NCI-H128 (cell line): ENCODE measurements at regions not wholly inside any gene's neighbourhood (a gene's known extent, or its start where the extent isn't known, plus 50 kb on each side); places are given as distances from the start of the nearest gene placed in this dataset.
"Not testable (repeated sequence)": the region's sequence is repeated elsewhere in the genome, so short reads cannot be mapped to it uniquely, and the experiment has no call there.

Source experiments
- DNase-seq: peaks from one replicate; lab custom pipeline; 2025; ENCODE audit not compliant: unreplicated experiment; lab: John Stamatoyannopoulos, UW

GRCh38 chr4:82248903-82249632 is 124.7 kb downstream of the HNRNPD start:
- no peak for DNase-seq

- no peak for DNase-seq
These were observed 126.2 kb downstream of the HNRNPD start for GRCh38 chr4:82247629-82248028.

GRCh38 chr4:82247171-82247570 is 126.6 kb downstream of the HNRNPD start:
- DNase-seq = no peak

- DNase-seq = no peak
These were observed 132.3 kb downstream of the HNRNPD start for GRCh38 chr4:82241534-82241933.

- no peak for DNase-seq
These were observed 133.4 kb downstream of the HNRNPD start for GRCh38 chr4:82240410-82240809.

- not testable (repeated sequence) for DNase-seq
These were observed 136.6 kb downstream of the HNRNPD start for GRCh38 chr4:82237142-82237541.

- no peak for DNase-seq
These were observed 138.4 kb downstream of the HNRNPD start for GRCh38 chr4:82235346-82235745.

GRCh38 chr4:82232891-82233290 is 140.9 kb downstream of the HNRNPD start:
- DNase-seq = no peak

GRCh38 chr4:82231806-82232205 is 142.0 kb downstream of the HNRNPD start:
- DNase-seq = no peak

- DNase-seq = no peak
These were observed 143.5 kb downstream of the HNRNPD start for GRCh38 chr4:82230306-82230705.

- no peak for DNase-seq
These were observed 148.8 kb downstream of the HNRNPD start for GRCh38 chr4:82225030-82225429.

- no peak for DNase-seq
These were observed 150.1 kb downstream of the HNRNPD start for GRCh38 chr4:82223715-82224114.

GRCh38 chr4:82219346-82219745 is 154.4 kb downstream of the HNRNPD start:
- no peak for DNase-seq

- DNase-seq = no peak
These were observed 155.6 kb downstream of the HNRNPD start for GRCh38 chr4:82217986-82218715.

GRCh38 chr4:82216219-82216618 is 157.6 kb downstream of the HNRNPD start:
- DNase-seq = no peak

GRCh38 chr4:82215800-82216199 is 158.0 kb downstream of the HNRNPD start:
- DNase-seq = no peak

- no peak for DNase-seq
These were observed 158.8 kb downstream of the HNRNPD start for GRCh38 chr4:82215039-82215438.

- no peak for DNase-seq
These were observed 160.0 kb downstream of the HNRNPD start for GRCh38 chr4:82213485-82214417.

- peak; percentile 3 for DNase-seq
These were observed 171.8 kb downstream of the HNRNPD start for GRCh38 chr4:82201805-82202641.

- DNase-seq = no peak
These were observed 172.5 kb downstream of the HNRNPD start for GRCh38 chr4:82201303-82201702.

GRCh38 chr4:82200046-82200445 is 173.7 kb downstream of the HNRNPD start:
- no peak for DNase-seq
